ENCODE measurements at regions not wholly inside any gene's neighbourhood (a gene's known extent, or its start where the extent isn't known, plus 50 kb on each side); places are given as distances from the start of the nearest gene placed in this dataset.

DNA sequence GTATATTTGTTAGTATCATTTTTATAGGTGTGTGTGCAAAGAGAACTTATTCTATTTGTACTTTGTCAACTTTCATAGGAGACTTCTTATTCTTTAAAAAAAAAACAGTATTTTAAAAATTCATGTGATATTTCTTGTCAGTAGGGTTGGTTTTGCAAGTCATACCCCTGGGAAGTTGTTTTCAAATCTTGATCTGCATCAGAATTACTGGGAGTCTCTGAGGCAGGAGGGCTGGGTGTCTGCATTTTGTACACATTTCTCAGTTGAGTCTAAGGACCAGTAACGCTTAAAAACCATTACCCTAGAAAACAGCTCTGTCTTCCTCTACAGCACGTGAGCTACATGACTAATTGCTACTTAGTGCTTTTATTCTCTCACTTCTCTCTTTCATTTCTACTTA, 76.0 kb upstream of the CTTNBP2NL start:
- ATAC-seq (peak; percentile 28; the same call in 1 of the 3 replicates), FAIRE-seq (no peak), DNase-seq (ENCODE audit: extremely low read depth in 1 of 4, low spot score in 3 of 4) (no peak)
- Histone ChIP-seq H3K9me1 (ENCODE audit: control insufficient read depth, insufficient read depth, low read length) (no peaks in the 10 kb centered on the region), H4K20me1 (replicated peaks; ENCODE audit: control insufficient read depth, insufficient read depth, low read length) (no peaks in the 10 kb centered on the region), H3K4me1 (replicated peaks in 1 of 2; ENCODE audit: control insufficient read depth in 2 of 2, insufficient read depth in 2 of 2, low read length in 2 of 2) (peaks cover 0 to 21% of the 10 kb centered on the region in 2 experiments; a peak in 4 of 5 replicates), H3K79me2 (ENCODE audit: control insufficient read depth, insufficient read depth, low read length) (no peaks in the 10 kb centered on the region), H3K36me3 (ENCODE audit: control insufficient read depth, insufficient read depth, low read length) (no peaks in the 10 kb centered on the region), H3K4me2 (ENCODE audit: insufficient read depth, low read length) (no peak overlapping the region), H3K4me3 (no peak overlapping the region), H3K27me3 (ENCODE audit: control insufficient read depth in 2 of 2, insufficient read depth in 2 of 2, low read length in 2 of 2) (peaks cover 0 to under 1% of the 10 kb centered on the region in 2 experiments; a peak in 1 of 5 replicates), H3K27ac (ENCODE audit: extremely low read depth, low read depth, low read length) (no peak overlapping the region), H2AFZ (ENCODE audit: low read depth, low read length) (no peak overlapping the region), H3K9me3 (replicated peaks; ENCODE audit: control insufficient read depth, insufficient read depth, low read depth, low read length) (no peaks in the 10 kb centered on the region), H3K9ac (ENCODE audit: insufficient read depth in 1 of 2, low read depth in 2 of 2, low read length in 2 of 2) (no peak overlapping the region)
- 0% methylated on average over 2 of the region's 2 CpGs for WGBS (ENCODE audit: insufficient coverage, low coverage, missing lambda C conversion rate)
- intact Hi-C loops (cut with micrococcal nuclease) (no loop called here), in situ Hi-C loops (cut with MboI) (no loop called here)
- POLR2A ChIA-PET, result interaction anchor here (0.9 kb wide), 1 partner anchor 38 kb away, joined by 4 read pairs; no protein-coding TSS in a partner anchor
- no TSS peak for BruUV-seq (replicated peaks)
- CTCF ChIA-PET (ENCODE audit: low intra/inter-chr PET ratio), result no interaction called here
- TF ChIP-seq C11orf30 (IDR thresholded peaks at IDR 0.05; ENCODE audit: low read depth) (peak; percentile 55; the same call in 1 of the 2 replicates), BHLHE40 (IDR thresholded peaks at IDR 0.05; ENCODE audit: low read length) (peak; percentile 49; the same call in 1 of the 2 replicates), NELFE (IDR thresholded peaks at IDR 0.05; ENCODE audit: insufficient read depth, insufficient read length) (no peak), ETV1 (tag; conservative IDR thresholded peaks at IDR 0.05; ENCODE audit: low read depth) (no peak), FOXP1 (CRISPR knock-in tag; IDR thresholded peaks at IDR 0.05) (no peak), NFE2L1 (tag; IDR thresholded peaks at IDR 0.05; ENCODE audit: borderline replicate concordance, low read depth) (peak; percentile 31; the same call in 1 of the 2 replicates), ESRRA (IDR thresholded peaks at IDR 0.05; ENCODE audit: borderline replicate concordance, low read depth) (no peak), RHOXF2B (CRISPR knock-in tag; conservative IDR thresholded peaks at IDR 0.05) (no peak), PCBP1 (IDR thresholded peaks at IDR 0.05; ENCODE audit: low read depth, low read length, poor library complexity, severe bottlenecking) (no peak), POU5F1 (IDR thresholded peaks at IDR 0.05; ENCODE audit: borderline replicate concordance, low read depth, low read length, partially characterized antibody) (no peak)
- TF ChIP-seq, protein P1, sequence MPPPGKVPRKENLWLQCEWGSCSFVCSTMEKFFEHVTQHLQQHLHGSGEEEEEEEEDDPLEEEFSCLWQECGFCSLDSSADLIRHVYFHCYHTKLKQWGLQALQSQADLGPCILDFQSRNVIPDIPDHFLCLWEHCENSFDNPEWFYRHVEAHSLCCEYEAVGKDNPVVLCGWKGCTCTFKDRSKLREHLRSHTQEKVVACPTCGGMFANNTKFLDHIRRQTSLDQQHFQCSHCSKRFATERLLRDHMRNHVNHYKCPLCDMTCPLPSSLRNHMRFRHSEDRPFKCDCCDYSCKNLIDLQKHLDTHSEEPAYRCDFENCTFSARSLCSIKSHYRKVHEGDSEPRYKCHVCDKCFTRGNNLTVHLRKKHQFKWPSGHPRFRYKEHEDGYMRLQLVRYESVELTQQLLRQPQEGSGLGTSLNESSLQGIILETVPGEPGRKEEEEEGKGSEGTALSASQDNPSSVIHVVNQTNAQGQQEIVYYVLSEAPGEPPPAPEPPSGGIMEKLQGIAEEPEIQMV (tag; conservative IDR thresholded peaks at IDR 0.05; ENCODE audit: low read depth), result 0 out of 2 replicates have a peak, but pooled peaks have one; percentile 10

Measured in K562 (cell line).